NOMO-1 (cell line): ENCODE measurements at regions not wholly inside any gene's neighbourhood (a gene's known extent, or its start where the extent isn't known, plus 50 kb on each side); places are given as distances from the start of the nearest gene placed in this dataset.

Source experiments
- DNase-seq, 2 experiments: peaks; one replicate each; lab custom pipeline; 2025; ENCODE audit not compliant: unreplicated experiment in 2 of 2; lab: John Stamatoyannopoulos, UW

GRCh38 chr6:4466769-4467480, 309.3 kb upstream of the CDYL start:
- no peak for DNase-seq

DNA sequence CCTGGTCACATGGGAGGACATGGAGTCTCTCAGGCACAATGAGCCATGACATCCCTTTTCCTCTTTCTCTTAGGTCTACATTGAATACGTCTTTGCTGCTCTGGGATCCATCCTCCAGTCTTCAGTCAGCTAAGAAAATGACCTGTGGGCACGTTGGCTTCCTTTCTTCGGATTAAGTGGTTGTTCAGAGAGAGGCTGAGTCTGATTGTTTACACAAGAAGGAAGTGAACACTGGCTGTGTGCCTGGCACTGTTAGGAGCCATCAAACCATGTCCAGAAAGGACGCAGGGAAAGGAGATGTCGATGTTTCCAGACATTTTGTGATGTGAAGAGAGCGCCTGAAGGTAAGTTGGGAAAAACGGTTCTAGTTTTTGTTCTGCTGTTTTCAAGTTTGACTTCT, 309.9 kb upstream of the CDYL start:
- DNase-seq = no peak

- DNase-seq = no peak
These were observed 311.6 kb upstream of the CDYL start for GRCh38 chr6:4464638-4465037.

GRCh38 chr6:4463236-4463635, 313.0 kb upstream of the CDYL start:
- DNase-seq = no peak

GRCh38 chr6:4460586-4461475, 315.4 kb upstream of the CDYL start:
- DNase-seq = no peak

DNA sequence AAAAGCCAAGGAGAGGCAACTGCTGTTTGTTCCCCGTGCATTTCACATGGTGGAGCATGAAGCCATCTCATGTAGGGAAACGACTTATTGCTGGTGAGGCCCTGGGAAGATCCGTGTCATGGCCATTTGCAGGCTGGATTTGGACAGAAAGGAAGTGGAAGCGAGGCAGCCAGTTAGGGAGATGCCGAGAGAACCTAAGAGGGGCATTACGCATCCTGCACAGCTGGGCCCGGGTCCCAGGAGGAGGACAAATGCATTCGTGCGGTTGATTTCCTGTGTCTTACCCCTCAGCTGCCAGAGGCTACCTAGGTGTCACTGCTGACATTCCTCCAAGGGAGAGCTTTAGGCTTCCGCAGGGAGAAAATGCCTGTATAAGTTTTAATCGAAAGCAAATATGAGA, 316.2 kb upstream of the CDYL start:
- DNase-seq = no peak

- peak in 1 of 2 experiments; percentile 9 for DNase-seq
These were observed 317.2 kb upstream of the CDYL start for GRCh38 chr6:4459032-4459431.

DNA sequence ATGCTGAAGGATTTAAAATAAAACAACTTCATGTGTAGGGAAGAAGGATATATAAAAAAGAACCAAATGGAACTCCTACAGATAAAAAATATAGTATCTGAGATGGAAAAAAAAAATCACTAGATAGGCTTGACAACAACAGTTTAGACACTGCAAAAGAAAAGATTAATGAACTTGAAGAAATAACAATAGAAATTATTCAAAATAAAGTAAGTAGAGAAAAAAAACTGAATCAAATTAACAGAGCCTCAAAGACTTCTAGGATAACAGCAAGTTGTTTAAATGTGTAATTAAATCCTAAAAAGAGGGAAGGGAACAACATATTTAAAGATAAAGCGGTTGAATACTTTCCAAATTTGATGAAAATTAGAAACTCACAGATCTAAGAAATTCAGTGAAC, 316.3 kb upstream of the ECI2 start:
- DNase-seq = no peak

- no peak for DNase-seq
These were observed 315.7 kb upstream of the ECI2 start for GRCh38 chr6:4451081-4451480.

DNA sequence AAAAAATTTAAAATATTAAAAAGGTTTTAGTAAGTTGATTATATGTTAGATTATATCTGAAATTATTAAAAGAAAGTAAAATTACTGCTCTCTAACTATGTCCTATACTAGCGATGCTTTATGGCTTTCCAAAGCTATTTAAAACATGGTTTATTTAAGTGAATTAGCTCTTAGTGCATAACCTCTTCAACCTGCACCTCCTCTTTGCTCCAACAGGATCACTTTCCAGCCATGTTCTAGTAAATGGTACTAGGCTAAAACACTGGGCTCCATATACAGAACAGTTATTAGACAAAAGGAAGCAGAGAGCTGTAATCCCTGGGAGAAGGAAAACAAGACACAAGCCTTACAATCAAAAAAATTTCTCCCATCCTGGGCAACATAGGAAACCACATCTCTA, 314.9 kb upstream of the ECI2 start:
- DNase-seq = no peak

DNA sequence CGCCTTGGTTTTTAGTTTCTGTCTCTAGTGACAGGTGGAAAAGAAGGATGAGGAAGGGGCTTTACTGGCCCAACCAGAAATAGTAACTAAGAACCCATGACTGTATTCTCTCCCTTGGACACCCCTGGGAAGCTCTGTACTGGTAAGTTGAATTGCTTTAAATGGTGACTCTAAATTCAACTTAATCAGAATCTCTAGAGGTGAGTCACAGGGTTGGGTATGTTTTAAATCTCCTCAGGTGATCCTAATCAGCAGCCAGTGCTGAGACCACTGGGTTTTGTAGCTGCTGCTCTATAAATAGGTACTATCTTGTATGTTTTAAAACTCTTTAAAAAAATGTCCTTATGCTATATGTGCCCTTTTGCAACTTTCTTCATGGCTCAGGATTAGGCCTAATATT, 314.0 kb upstream of the ECI2 start:
- DNase-seq = no peak

DNA sequence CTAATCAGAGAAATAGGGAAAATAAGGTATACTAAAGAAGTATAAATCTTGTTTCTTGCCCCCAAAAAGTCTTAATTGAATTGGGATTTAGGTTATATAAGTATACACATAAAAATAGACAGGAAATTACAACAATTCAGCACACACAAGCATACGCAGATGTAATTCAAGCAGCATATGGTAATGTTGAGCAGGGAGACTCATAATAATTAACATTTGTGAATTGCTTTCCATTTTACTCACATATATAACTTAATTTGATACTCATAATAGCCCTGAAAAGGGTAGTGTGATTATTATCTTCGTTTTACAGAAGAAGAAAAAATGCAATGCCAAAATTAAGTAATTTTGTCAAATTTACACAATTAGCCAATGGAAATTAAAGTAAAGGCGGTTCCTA, 313.5 kb upstream of the ECI2 start:
- no peak for DNase-seq

DNA sequence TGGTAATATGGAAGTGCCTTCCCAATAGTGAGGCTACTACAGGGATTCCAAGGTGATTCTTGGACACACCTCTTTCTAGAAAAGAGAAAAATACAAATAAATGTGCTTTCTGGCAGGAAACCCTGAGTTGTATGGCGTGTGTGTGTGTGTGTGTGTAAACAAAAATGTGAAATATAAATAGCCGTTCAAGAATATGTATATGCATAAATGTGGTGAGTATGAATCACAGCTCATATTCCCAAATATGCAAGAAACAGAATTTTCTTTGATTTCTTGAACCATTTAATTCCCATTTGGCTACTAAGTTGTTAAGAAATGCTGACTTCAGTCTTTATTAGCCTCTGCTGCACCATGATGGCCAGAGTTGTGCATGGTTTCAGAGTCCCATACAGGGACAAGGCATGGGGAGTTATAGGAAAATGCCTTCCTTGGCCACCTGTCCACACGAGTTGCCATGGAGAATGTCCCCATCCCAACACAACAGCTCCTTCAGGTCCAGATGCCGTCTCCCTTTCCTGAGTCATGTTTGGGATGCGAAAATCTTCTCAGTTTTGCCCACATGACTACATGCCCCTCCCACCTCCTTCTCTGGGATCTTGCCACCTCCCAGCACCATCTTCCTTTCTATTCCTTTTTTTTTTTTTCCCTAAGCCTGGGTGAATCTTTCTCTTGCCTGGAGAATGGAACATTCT, 312.4 kb upstream of the ECI2 start:
- DNase-seq = no peak

DNA sequence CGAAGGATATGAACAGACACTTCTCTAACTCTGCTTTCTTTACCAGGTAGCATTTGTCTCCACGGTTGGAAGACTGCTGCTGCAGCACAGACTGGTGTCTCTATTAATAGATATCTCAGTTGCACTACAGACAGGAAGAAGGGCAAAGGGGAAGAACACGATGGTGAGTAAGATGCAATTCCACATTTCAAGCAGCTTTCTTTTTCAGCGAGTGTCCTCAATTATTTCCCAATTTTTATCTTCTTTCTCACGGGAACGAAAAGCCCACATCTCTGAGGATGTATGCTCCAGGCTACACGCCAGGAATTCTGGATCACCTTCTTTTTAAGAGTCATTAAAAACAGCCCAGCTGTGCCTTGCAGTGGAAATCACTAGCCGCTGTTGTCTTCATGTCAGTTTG, 311.6 kb upstream of the ECI2 start:
- DNase-seq = peak; percentile 21 to 56

GRCh38 chr6:4441981-4442434, 306.6 kb upstream of the ECI2 start:
- DNase-seq = no peak

- no peak for DNase-seq
These were observed 303.8 kb upstream of the ECI2 start for GRCh38 chr6:4439159-4439558.

DNA sequence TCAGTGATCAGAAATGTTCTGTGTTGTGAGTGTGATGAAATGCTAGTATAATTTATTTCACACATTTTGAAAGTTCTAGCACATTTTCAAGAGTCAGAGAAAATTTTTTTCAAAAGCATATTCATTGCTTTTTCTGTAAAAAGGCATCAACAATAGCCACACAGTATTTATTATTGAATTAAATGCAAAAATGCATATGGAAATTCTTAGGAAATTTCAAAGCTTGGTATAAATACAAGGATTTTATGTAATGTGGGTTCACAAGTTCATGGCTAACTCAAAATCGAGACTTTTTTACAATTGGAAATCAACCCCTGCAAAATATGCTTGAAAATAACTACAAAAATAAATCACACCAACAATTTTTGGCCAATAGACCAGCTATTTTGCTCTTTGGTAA, 302.0 kb upstream of the ECI2 start:
- DNase-seq = no peak

DNA sequence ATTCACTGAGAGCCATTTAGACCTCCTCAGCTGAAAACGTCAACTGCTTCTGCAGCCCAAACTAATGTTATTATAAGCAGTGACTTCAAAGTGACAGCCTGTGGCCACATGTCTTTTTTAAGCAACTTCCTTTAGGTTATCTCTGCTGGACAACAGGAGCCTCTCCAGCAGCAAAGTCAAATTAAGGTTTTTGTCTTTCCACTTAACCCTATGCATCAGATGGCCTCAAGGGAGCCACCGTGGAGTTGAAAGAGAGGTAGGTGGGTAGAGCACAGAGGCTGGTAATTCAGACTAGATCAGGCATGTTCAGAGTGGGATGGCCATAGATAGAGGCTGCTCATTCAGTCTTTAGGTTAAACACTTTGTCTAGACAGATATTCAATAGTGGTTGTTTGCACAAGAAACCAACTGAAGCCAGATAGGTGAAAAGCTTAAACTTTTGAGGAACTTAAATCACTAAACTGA, 300.6 kb upstream of the ECI2 start:
- DNase-seq = peak in 1 of 2 experiments; percentile 24

- no peak for DNase-seq
These were observed 299.3 kb upstream of the ECI2 start for GRCh38 chr6:4434655-4435054.

DNA sequence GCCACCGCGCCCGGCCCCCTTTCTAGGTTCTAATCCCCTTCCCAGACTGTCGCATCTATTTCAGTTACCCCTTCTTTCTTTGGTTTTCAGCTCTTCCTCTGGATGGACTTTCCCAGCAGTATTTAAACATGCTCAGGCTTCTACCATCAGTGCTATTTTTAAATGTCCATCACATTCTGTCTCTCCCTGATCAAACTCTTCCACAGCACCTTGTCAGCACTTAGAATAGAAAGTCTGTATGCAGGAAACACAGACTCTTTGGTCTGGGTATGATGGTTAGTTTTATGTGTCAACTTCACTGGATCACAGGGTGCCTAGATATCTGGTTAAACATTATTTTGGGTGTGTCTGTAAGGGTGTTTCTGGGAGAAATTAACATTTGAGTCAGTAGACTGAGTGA, 297.8 kb upstream of the ECI2 start:
- no peak for DNase-seq

DNA sequence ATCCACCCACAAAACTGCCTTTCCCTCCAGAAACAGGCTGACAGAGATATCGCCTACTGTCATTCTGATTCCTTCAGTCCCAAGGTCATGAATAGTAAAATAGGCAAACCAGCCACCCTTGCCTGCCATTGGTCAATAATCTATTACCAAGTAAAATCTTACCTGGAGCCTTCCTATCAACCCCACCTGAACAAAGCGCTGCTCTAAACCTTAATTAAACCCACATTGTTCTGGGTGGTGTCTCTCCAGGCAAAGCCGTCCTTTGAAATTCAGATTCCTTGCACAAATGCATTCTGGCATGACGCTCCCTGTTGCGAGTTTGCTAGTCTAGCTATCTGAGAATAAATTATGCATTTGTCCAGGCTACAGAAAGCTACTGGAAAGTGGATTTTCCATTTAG, 291.6 kb upstream of the ECI2 start:
- no peak for DNase-seq
